ENCODE measurements at regions not wholly inside any gene's neighbourhood (a gene's known extent, or its start where the extent isn't known, plus 50 kb on each side); places are given as distances from the start of the nearest gene placed in this dataset.
"Not testable (repeated sequence)": the region's sequence is repeated elsewhere in the genome, so short reads cannot be mapped to it uniquely, and the experiment has no call there.

DNA sequence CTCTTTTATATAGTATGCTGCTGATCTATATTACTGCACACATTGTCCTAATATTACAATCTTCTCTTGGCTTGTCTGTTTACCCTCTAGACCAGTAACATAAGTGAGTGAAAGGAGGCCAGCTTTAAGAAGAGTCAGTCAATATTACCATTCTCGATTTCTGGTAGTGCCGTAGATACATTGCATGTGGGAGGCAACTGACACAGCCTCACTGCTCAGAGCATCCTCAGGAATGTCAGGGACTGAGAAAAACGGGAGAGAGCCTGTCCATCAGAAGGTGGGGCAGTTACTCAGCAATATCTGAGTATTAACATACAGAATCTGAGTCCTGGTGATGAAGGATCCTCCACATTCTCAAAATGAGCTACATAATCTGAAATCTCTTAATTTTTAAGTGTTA is 259.9 kb downstream of the GJA1 start:
- H3K27ac ChIP-seq = no peak overlapping the region
- 13 to 100% (median 93%) methylated on average over 1 to 3 of the region's 3 CpGs; no CpG with 5 or more reads in 3 of the 10 experiments for WGBS, 10 experiments
- no peak overlapping the region for H3K4me3 ChIP-seq
- in situ Hi-C loops (cut with MboI; ENCODE audit: low pct_unique_long_range_greater_than_20kb in 2 of 9, low sequenced_read_pairs in 9 of 9, unreplicated experiment in 9 of 9) = no loop called here
- H3K4me1 ChIP-seq (replicated peaks in 1 of 2) = no peaks in the 10 kb centered on the region
- ATAC-seq (replicated peaks in 6 of 8) = peak in 1 of 8 experiments; percentile 86

DNA sequence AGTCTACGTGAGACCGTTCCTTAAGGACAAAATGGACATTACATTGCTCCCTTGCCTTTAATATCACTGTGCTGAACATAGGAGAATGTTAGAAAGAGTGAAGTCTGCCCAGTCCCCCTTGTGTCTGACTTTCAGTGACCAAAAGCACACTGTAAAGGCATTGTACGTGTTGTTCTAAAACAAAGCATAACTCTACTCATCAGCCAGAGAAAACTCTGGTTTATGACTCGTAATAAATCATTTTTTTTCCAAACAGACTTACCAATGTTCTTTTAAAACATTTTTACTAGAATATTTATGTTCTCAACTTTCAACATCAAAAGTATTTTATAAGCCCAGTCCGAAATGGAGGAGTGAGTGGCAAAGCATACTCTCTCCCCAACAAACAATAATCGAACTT is 262.5 kb downstream of the GJA1 start:
- WGBS, 10 experiments = 0 to 67% (median 49%) methylated on average over 1 to 6 of the region's 6 CpGs
- in situ Hi-C loops (cut with MboI; ENCODE audit: low pct_unique_long_range_greater_than_20kb in 2 of 9, low sequenced_read_pairs in 9 of 9, unreplicated experiment in 9 of 9) = no loop called here
- H3K4me3 ChIP-seq = no peak overlapping the region
- H3K27ac ChIP-seq = no peak overlapping the region
- no peaks in the 10 kb centered on the region for H3K4me1 ChIP-seq (replicated peaks in 1 of 2)
- no peak for ATAC-seq (replicated peaks in 6 of 8)

DNA sequence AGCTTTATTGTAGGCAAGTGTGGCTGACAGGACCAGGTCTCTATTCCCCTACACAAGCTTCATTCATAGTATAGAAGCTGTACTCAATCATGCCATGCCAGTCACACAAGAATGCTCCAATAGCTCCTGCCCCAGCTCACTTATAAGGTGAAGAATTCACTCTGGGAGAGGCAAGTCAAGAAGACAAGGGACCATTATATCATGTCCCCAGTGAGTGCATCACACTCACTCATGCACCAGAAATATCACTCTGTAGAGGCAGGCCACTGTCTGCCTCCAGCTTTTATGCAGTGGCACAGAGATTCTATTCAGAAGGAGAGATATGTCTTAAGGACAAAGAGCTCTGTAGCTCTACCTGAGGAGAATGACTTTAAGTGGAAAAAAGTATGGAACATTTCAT is 263.2 kb downstream of the GJA1 start:
- no peak for ATAC-seq (replicated peaks in 6 of 8)
- H3K4me3 ChIP-seq = no peak overlapping the region
- H3K27ac ChIP-seq = no peak overlapping the region
- in situ Hi-C loops (cut with MboI; ENCODE audit: low pct_unique_long_range_greater_than_20kb in 2 of 9, low sequenced_read_pairs in 9 of 9, unreplicated experiment in 9 of 9) = no loop called here
- no peaks in the 10 kb centered on the region for H3K4me1 ChIP-seq (replicated peaks in 1 of 2)

DNA sequence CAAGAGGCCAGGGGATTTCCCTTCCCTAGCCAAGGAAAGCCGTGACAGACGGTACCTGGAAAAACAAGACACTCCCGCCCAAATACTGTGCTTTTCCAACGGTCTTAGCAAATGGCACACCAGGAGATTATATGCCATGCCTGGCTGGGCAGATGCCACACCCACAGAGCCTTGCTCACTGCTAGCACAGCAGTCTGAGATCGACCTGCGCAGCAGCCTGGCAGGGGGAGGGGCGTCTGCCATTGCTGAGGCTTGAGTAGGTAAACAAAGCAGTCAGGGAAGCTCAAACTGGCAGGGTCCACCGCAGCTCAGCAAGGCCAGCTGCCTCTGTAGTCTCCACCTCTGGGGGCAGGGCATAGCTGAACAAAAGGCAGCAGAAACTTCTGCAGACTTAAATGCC is 267.7 kb downstream of the GJA1 start:
- 75 to 100% (median 81%) methylated on average over 1 to 6 of the region's 8 CpGs; no CpG with 5 or more reads in 7 of the 10 experiments for WGBS, 10 experiments
- in situ Hi-C loops (cut with MboI; ENCODE audit: low pct_unique_long_range_greater_than_20kb in 2 of 9, low sequenced_read_pairs in 9 of 9, unreplicated experiment in 9 of 9); H3K4me3 ChIP-seq; H3K4me1 ChIP-seq (replicated peaks in 1 of 2); H3K27ac ChIP-seq; ATAC-seq (replicated peaks in 6 of 8): not testable (repeated sequence)

DNA sequence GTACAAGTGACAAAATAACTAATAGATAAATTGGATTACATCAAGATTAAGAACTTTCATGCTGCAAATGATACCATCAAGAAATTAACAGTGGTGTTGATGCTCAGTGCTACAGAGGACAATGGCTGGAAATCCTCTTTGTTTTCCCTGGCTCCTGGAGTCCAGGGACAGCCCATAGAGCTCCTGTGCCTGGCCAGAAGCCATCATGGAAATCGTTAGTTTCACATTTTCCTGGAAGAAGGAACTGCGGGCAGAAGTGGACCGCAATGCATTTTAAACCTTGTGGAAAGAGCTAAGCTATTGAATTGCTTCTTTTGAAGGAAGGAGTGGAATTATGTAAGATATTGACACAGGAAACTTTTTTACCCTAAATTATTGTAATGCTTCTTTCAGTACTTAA is 276.0 kb downstream of the GJA1 start:
- ATAC-seq (replicated peaks in 6 of 8) = no peak
- no peaks in the 10 kb centered on the region for H3K4me1 ChIP-seq (replicated peaks in 1 of 2)
- in situ Hi-C loops (cut with MboI; ENCODE audit: low pct_unique_long_range_greater_than_20kb in 2 of 9, low sequenced_read_pairs in 9 of 9, unreplicated experiment in 9 of 9) = no loop called here

DNA sequence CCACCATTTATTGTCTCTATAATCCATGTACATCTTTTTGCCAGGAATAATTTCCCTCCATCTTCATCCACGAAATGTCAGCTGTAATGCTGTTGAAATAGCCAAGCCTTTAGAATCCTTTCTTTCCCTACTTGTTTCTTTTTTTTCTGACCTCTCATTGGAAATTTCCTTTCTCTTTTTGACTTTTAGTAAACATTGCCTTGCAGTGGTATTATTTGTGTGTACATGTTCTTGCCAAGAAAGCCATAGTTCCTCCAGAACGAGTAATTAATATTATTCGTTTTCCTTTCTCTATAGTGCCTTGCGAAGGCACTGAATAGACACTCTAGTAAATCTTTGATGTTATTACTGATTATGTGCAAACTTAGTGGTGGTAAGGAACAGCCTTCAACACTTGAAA is 282.2 kb downstream of the GJA1 start:
- ATAC-seq (replicated peaks in 6 of 8) = no peak
- 50 to 98% (median 94%) methylated on average over 2 to 4 of the region's 4 CpGs; no CpG with 5 or more reads in 1 of the 10 experiments for WGBS, 10 experiments
- in situ Hi-C loops (cut with MboI; ENCODE audit: low pct_unique_long_range_greater_than_20kb in 2 of 9, low sequenced_read_pairs in 9 of 9, unreplicated experiment in 9 of 9) = no loop called here
- Histone ChIP-seq H3K4me3 (no peak overlapping the region), H3K27ac (no peak overlapping the region), H3K4me1 (replicated peaks in 1 of 2) (no peaks in the 10 kb centered on the region)

More for the DNA sequence above, 276.0 kb downstream of the GJA1 start:
- Histone ChIP-seq H3K27ac (no peak overlapping the region), H3K4me3 (no peak overlapping the region)
- WGBS, 10 experiments = 40 to 100% (median 88%) methylated on average over 1 to 3 of the region's 3 CpGs; no CpG with 5 or more reads in 2 of the 10 experiments

DNA sequence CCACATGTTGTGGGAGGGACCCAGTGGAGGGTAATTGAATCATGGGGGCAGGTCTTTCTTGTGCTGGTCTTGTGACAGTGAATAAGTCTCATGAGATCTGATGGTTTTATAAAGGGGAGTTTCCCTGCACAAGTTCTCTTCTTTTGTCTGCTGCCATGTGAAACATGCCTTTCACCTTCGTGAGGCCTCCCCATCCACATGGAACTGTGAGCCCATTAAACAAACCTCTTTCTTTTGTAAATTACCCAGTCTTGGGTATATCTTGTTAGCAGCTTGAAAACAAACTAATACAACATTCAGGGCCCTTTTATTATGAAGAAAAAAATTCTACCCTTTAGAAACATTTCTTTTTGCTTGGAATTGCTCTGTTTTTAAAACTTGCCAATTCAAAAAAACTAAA is 285.4 kb downstream of the GJA1 start:
- H3K4me1 ChIP-seq (replicated peaks in 1 of 2); in situ Hi-C loops (cut with MboI; ENCODE audit: low pct_unique_long_range_greater_than_20kb in 2 of 9, low sequenced_read_pairs in 9 of 9, unreplicated experiment in 9 of 9); H3K27ac ChIP-seq; H3K4me3 ChIP-seq: not testable (repeated sequence)
- peak in 3 of 8 experiments; percentile 45 to 63 (median 58) for ATAC-seq (replicated peaks in 6 of 8)
- 0 to 86% (median 41%) methylated on average over 1 of the region's 1 CpG; no CpG with 5 or more reads in 2 of the 10 experiments for WGBS, 10 experiments

DNA sequence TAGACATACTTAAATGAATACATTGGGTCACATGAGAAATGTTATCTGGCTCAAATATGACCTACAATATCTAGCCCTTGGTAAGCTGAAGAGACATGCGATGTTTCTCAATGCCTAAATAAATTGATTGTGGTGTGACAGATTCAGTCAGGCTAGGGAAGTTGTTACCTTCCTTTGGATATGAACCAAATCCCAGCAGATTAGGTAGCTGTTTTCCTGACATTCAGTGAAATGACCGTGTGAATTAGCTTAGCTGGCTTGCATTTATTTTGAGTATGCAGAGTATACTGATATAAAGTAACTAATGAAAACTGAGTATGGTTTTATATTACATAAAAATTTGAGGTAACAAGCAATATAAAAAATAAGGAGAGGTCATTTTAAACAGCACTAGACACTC is 288.2 kb downstream of the GJA1 start:
- 66 to 100% (median 86%) methylated on average over 1 to 2 of the region's 2 CpGs; no CpG with 5 or more reads in 1 of the 10 experiments for WGBS, 10 experiments
- no peaks in the 10 kb centered on the region for H3K4me1 ChIP-seq (replicated peaks in 1 of 2)
- no peak overlapping the region for H3K4me3 ChIP-seq
- no peak overlapping the region for H3K27ac ChIP-seq
- no peak for ATAC-seq (replicated peaks in 6 of 8)
- in situ Hi-C loops (cut with MboI; ENCODE audit: low pct_unique_long_range_greater_than_20kb in 2 of 9, low sequenced_read_pairs in 9 of 9, unreplicated experiment in 9 of 9) = no loop called here

DNA sequence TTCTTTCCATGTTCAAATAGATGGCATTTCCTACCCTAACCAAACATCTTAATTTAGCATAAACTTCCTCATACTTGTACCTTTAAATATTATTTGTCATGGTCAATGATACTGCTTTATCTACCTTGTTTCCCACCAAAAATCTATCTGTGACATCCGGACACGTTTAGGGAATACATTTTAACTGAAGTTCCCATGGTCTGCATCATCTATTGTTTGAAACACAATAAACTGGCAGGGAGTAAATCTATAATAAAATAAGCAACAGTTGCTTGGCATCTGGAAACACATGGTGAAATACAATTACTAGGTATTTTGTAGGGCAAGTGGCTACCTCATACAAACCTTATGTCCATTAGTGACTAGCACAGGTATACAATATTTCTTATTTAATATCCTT is 289.1 kb downstream of the GJA1 start:
- Histone ChIP-seq H3K27ac (no peak overlapping the region), H3K4me1 (replicated peaks in 1 of 2) (no peaks in the 10 kb centered on the region), H3K4me3 (no peak overlapping the region)
- no peak for ATAC-seq (replicated peaks in 6 of 8)
- in situ Hi-C loops (cut with MboI; ENCODE audit: low pct_unique_long_range_greater_than_20kb in 2 of 9, low sequenced_read_pairs in 9 of 9, unreplicated experiment in 9 of 9) = no loop called here
- WGBS, 10 experiments = 40 to 80% (median 75%) methylated on average over 1 to 2 of the region's 2 CpGs; no CpG with 5 or more reads in 3 of the 10 experiments

DNA sequence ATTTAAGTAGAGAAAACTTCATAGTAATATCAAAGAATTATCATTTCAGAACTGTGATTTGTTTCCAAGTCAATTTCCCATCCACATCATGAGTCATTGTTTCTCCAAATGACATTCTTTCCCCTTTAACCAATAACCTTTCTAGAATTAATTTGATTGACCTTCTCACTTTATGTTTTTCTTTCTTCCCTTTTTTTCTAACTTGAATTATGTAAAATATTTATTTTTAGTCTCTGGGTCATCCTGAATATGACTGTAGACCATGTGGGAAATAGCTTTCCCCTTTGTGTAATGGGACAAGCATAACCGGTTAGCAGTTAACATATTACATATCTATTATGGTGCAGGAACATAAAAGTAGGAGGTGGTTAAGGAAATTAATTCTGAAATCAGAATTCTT is 291.1 kb downstream of the GJA1 start:
- in situ Hi-C loops (cut with MboI; ENCODE audit: low pct_unique_long_range_greater_than_20kb in 2 of 9, low sequenced_read_pairs in 9 of 9, unreplicated experiment in 9 of 9) = no loop called here
- 25 to 100% (median 76%) methylated on average over 1 of the region's 1 CpG for WGBS, 10 experiments
- H3K4me3 ChIP-seq = no peak overlapping the region
- no peaks in the 10 kb centered on the region for H3K4me1 ChIP-seq (replicated peaks in 1 of 2)
- H3K27ac ChIP-seq = no peak overlapping the region
- ATAC-seq (replicated peaks in 6 of 8) = peak in 2 of 8 experiments; percentile 37 to 54

DNA sequence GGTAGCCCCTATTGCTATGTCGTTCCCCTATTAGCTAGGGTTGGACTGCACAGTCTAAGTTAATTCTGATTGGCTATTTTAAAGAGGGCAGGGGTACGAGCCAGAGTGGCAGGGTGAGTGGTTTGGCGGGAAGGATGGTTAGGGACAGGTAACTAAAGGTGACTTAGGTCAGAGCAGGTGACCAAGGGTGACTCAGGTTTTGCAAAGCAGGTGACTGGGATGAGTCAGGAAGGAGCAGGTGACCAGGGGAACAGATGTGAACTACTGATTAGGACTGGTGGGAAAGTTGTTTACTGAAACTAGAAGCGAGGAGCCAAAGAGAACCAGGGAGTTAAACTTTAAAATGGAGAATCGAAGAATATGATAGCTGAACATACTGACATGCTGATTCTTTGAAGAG is 295.2 kb downstream of the GJA1 start:
- Histone ChIP-seq H3K4me1 (replicated peaks in 1 of 2) (peaks cover 0 to 8% of the 10 kb centered on the region in 2 donors), H3K27ac (no peak overlapping the region), H3K4me3 (no peak overlapping the region)
- in situ Hi-C loops (cut with MboI; ENCODE audit: low pct_unique_long_range_greater_than_20kb in 2 of 9, low sequenced_read_pairs in 9 of 9, unreplicated experiment in 9 of 9) = no loop called here
- WGBS, 10 experiments = 77 to 100% (median 100%) methylated on average over 1 to 5 of the region's 5 CpGs; no CpG with 5 or more reads in 1 of the 10 experiments
- no peak for ATAC-seq (replicated peaks in 6 of 8)

DNA sequence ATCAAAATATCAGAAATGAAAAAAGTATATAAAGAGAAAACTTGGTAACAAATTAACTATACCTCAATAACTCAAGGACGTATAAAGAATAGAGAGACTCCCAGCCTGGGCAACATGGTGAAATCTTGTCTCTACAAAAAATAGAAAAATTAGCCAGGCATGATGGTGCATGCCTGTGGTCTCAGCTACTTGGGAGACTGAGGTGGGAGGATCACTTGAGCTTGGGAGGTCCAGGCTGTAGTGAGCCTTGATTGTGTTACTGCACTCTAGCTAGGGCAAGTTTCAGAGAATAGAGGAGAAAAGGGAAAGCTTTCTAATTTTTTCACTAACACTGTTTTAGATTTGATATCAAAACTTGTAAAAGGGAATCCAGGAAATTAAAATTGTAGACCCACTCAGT is 295.9 kb downstream of the GJA1 start:
- H3K4me1 ChIP-seq (replicated peaks in 1 of 2) = peaks cover 0 to 8% of the 10 kb centered on the region in 2 donors
- no peak overlapping the region for H3K27ac ChIP-seq
- in situ Hi-C loops (cut with MboI; ENCODE audit: low pct_unique_long_range_greater_than_20kb in 2 of 9, low sequenced_read_pairs in 9 of 9, unreplicated experiment in 9 of 9) = no loop called here
- 60 to 100% (median 100%) methylated on average over 1 of the region's 1 CpG; no CpG with 5 or more reads in 3 of the 10 experiments for WGBS, 10 experiments
- no peak overlapping the region for H3K4me3 ChIP-seq
- no peak for ATAC-seq (replicated peaks in 6 of 8)

DNA sequence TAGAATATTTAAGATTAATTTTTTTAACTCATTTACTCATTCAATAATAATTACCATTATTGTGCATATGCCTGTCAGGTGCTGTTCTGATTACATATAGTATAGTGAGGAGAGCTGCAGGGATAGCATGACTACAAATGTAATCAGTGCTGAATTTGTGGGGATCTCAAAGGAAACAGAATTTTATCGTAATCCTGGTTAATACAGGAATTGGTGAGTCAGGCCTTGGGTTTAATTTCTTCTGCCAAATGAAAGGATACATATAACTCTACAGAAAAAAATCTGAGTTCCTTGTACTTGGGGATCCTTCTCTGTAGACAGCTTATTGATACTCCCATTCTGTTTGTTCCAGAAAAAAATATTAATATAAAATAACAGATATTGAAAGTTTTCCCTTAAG is 297.2 kb downstream of the GJA1 start:
- peaks cover 0 to 8% of the 10 kb centered on the region in 2 donors for H3K4me1 ChIP-seq (replicated peaks in 1 of 2)
- ATAC-seq (replicated peaks in 6 of 8) = no peak
- no peak overlapping the region for H3K4me3 ChIP-seq
- H3K27ac ChIP-seq = no peak overlapping the region
- 0 to 100% (median 88%) methylated on average over 1 of the region's 1 CpG; no CpG with 5 or more reads in 1 of the 10 experiments for WGBS, 10 experiments
- in situ Hi-C loops (cut with MboI; ENCODE audit: low pct_unique_long_range_greater_than_20kb in 2 of 9, low sequenced_read_pairs in 9 of 9, unreplicated experiment in 9 of 9) = no loop called here

DNA sequence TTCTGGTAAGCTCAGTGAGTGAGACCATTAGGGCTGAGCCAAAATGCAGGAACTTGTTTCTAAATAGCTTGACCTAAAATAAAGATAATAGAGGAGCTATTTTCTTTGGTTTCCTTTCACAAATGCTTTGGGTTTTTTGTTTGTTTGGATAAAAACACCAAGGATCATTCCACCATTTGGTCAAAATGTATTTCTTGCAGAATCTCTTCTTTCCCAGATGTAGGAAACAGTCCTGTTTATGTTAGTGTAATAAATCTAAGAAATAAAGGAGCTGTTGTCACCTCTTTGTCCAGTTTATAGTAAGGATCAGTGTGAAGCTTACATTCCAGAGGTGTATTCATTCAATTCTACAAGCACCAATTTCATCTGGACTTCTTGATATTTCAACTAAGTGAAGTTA is 297.8 kb downstream of the GJA1 start:
- Histone ChIP-seq H3K4me1 (replicated peaks in 1 of 2) (peaks cover 0 to 8% of the 10 kb centered on the region in 2 donors), H3K27ac (no peak overlapping the region), H3K4me3 (no peak overlapping the region)
- in situ Hi-C loops (cut with MboI; ENCODE audit: low pct_unique_long_range_greater_than_20kb in 2 of 9, low sequenced_read_pairs in 9 of 9, unreplicated experiment in 9 of 9) = no loop called here
- ATAC-seq (replicated peaks in 6 of 8) = peak in 5 of 8 experiments; percentile 40 to 81 (median 70)

All from motor neuron (in vitro differentiated cells).